ENCODE measurements at regions not wholly inside any gene's neighbourhood (a gene's known extent, or its start where the extent isn't known, plus 50 kb on each side); places are given as distances from the start of the nearest gene placed in this dataset.
"Not testable (repeated sequence)": the region's sequence is repeated elsewhere in the genome, so short reads cannot be mapped to it uniquely, and the experiment has no call there.

GRCh38 chr7:70846208-70846607 is 285.7 kb upstream of the GALNT17 start:
- no peak for DNase-seq

GRCh38 chr7:70849580-70850235 is 282.2 kb upstream of the GALNT17 start:
- no peak for DNase-seq

GRCh38 chr7:70855373-70855772 is 276.6 kb upstream of the GALNT17 start:
- DNase-seq, result no peak

- DNase-seq, result peak; percentile 65 to 67
Observed at GRCh38 chr7:70856901-70857630, 274.9 kb upstream of the GALNT17 start.

GRCh38 chr7:70857793-70858545 is 274.0 kb upstream of the GALNT17 start:
- no peak for DNase-seq

GRCh38 chr7:70867513-70867912 is 264.4 kb upstream of the GALNT17 start:
- DNase-seq, result no peak

GRCh38 chr7:70870349-70870748 is 261.6 kb upstream of the GALNT17 start:
- no peak for DNase-seq

GRCh38 chr7:70872188-70872587 is 259.8 kb upstream of the GALNT17 start:
- DNase-seq, result no peak

- no peak for DNase-seq
Observed at GRCh38 chr7:70881167-70881847, 250.6 kb upstream of the GALNT17 start.

- no peak for DNase-seq
Observed at GRCh38 chr7:70883750-70884439, 248.0 kb upstream of the GALNT17 start.

- DNase-seq, result no peak
Observed at GRCh38 chr7:70884440-70884764, 247.5 kb upstream of the GALNT17 start.

GRCh38 chr7:70884809-70885208 is 247.1 kb upstream of the GALNT17 start:
- no peak for DNase-seq

GRCh38 chr7:70886547-70886946 is 245.4 kb upstream of the GALNT17 start:
- no peak for DNase-seq

- DNase-seq, result no peak
Observed at GRCh38 chr7:70887186-70887585, 244.8 kb upstream of the GALNT17 start.

GRCh38 chr7:70890147-70890969 is 241.6 kb upstream of the GALNT17 start:
- DNase-seq, result no peak

GRCh38 chr7:70893422-70893821 is 238.5 kb upstream of the GALNT17 start:
- no peak for DNase-seq

- DNase-seq, result no peak
Observed at GRCh38 chr7:70893971-70894715, 237.8 kb upstream of the GALNT17 start.

- DNase-seq, result no peak
Observed at GRCh38 chr7:70894799-70895198, 237.1 kb upstream of the GALNT17 start.

GRCh38 chr7:70895337-70896200 is 236.4 kb upstream of the GALNT17 start:
- DNase-seq, result not testable (repeated sequence)
